GM12865 (cell line): ENCODE measurements at regions not wholly inside any gene's neighbourhood (a gene's known extent, or its start where the extent isn't known, plus 50 kb on each side); places are given as distances from the start of the nearest gene placed in this dataset.

ENCODE experiments used
- DNase-seq: peaks from one replicate; pipeline ENCODE4 v3.0.0; 2010; ENCODE audit warnings: low read depth
- H3K4me3 ChIP-seq: 2 replicates; pipeline ENCODE4 v1.5.1; 2011; ENCODE audit warnings: mild to moderate bottlenecking, low read depth, low read length, control low read depth
- TF ChIP-seq, protein P1 (sequence below): IDR thresholded peaks from 2 replicates; pipeline ENCODE4 v1.5.1; 2011; ENCODE audit warnings: low read length, control low read depth, low read depth, inconsistent platforms; ENCODE audit not compliant: insufficient read depth; ENCODE audit errors: missing control alignments

DNA sequence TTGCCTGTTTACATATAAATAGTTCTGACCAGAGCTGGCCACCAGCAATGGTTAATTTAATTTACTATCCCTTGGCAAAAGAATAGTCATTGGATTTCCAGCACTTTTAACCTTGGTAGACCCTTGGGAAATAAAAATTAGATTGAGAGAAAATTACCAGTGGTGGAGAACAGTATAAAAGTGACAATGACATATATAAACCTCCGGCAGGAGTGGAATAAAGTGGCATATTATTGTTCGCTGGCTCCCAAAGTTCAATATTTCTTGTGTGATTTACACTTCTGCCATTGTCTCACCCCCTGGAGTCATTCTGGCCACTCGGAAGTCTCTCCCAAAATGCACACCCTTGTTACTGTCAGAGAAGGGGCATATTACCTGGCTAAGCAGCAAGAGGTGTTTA lies 347.7 kb downstream of the NPIPA8 start:
- no peak overlapping the region for H3K4me3 ChIP-seq
- DNase-seq, result no peak
- TF ChIP-seq, protein P1, sequence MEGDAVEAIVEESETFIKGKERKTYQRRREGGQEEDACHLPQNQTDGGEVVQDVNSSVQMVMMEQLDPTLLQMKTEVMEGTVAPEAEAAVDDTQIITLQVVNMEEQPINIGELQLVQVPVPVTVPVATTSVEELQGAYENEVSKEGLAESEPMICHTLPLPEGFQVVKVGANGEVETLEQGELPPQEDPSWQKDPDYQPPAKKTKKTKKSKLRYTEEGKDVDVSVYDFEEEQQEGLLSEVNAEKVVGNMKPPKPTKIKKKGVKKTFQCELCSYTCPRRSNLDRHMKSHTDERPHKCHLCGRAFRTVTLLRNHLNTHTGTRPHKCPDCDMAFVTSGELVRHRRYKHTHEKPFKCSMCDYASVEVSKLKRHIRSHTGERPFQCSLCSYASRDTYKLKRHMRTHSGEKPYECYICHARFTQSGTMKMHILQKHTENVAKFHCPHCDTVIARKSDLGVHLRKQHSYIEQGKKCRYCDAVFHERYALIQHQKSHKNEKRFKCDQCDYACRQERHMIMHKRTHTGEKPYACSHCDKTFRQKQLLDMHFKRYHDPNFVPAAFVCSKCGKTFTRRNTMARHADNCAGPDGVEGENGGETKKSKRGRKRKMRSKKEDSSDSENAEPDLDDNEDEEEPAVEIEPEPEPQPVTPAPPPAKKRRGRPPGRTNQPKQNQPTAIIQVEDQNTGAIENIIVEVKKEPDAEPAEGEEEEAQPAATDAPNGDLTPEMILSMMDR, result no peak

GRCh38 chr16:17986991-17987390 lies 349.5 kb downstream of the NPIPA8 start:
- TF ChIP-seq, protein P1, result no peak
- H3K4me3 ChIP-seq, result no peak overlapping the region

GRCh38 chr16:17984810-17985209 lies 351.7 kb downstream of the NPIPA8 start:
- no peak for DNase-seq
- TF ChIP-seq, protein P1, result no peak
- H3K4me3 ChIP-seq, result no peak overlapping the region

More at GRCh38 chr16:17986991-17987390, 349.5 kb downstream of the NPIPA8 start:
- DNase-seq, result no peak

DNA sequence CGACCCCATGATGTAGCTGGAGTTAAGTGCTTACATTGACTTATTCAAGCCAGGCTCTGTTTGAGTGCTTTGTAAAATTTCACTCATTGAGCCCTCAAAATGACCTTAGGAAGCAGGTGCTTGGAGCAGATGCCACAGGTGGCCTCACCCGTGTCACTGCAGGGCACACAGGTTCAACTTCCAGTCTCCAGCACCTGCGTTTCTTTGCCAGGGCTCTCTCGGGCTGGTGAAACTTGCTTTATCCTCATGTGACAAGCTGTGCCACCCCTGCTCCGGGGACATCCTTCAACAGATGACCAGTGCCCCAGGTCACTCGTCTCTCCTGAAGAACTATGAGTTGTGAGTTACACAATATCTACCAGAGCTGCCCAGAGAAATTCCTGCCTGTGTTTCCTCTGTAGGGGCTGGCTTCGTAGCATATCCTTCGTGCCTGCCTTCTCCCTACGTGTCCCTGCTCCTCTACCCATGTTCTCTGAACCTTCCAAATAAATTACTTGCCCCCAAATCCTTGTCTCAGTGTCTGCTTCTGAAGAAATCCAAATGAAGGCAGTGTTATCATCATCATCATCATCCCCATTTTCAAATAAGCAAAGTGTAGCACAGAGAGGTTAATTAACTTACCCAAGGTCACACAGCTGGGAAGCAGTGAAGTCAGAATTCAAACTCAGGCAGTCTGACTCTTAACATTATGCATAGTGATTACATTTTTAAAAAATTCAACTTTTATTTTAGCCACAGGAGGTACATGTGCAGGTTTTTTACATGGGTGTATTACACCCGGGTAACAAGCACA lies 352.5 kb downstream of the NPIPA8 start:
- DNase-seq, result no peak
- TF ChIP-seq, protein P1, result no peak
- H3K4me3 ChIP-seq, result no peak overlapping the region

DNA sequence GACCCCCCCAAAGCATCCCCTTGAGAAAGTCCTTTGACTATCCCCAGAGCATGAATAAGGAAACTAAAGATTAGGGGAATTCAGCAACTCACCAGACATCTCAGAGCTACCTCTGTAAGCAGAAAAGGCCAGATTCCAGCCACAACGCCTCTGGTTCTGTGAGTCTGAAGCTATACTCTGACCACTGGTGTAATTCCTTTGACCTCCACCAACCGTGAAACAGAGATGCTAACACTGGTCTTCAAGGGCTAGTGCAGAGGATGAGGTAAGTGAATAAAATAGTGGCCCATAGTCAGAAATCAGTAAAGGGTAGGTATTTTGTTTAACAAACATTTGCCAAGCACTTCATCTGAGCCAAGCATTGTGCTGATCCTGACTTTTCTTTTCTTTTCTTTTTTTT lies 353.4 kb downstream of the NPIPA8 start:
- DNase-seq, result no peak
- no peak overlapping the region for H3K4me3 ChIP-seq
- TF ChIP-seq, protein P1, result no peak

DNA sequence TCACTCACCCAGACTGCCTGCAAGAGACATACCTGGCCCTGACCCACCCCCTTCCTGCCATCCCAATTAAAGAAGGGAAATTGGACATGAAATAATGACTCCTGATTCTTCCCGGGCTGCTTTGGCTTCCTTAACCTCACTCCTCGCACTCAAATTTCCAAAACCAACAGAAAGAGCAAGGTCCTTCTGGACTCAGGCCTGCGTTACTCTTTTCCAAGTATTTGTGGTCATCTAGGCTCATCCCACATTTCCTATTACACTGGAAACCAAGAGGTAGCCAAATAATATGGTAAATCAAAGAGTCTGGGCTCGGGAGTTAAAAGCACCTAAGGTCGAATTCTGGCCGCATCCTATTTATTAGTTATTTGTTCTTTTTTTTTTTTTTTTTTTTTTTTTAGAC lies 359.3 kb downstream of the NPIPA8 start:
- no peak overlapping the region for H3K4me3 ChIP-seq
- no peak for DNase-seq
- TF ChIP-seq, protein P1, result no peak

GRCh38 chr16:17972460-17972943 lies 364.0 kb downstream of the NPIPA8 start:
- TF ChIP-seq, protein P1, result no peak
- DNase-seq, result no peak
- H3K4me3 ChIP-seq, result no peak overlapping the region
